NOMO-1 treated with DMSO at 0.1 percent for 48 hours (cell line): ENCODE measurements at regions not wholly inside any gene's neighbourhood (a gene's known extent, or its start where the extent isn't known, plus 50 kb on each side); places are given as distances from the start of the nearest gene placed in this dataset.
"Not testable (repeated sequence)": the region's sequence is repeated elsewhere in the genome, so short reads cannot be mapped to it uniquely, and the experiment has no call there.

Experiments
- DNase-seq: peaks from one replicate; lab custom pipeline; 2025; ENCODE audit not compliant: unreplicated experiment; lab: John Stamatoyannopoulos, UW

- DNase-seq = no peak
These were observed 197.9 kb upstream of the LRRTM4 start for GRCh38 chr2:77720115-77720514.

GRCh38 chr2:77721593-77721992 lies 199.4 kb upstream of the LRRTM4 start:
- no peak for DNase-seq

GRCh38 chr2:77725045-77725444 lies 202.9 kb upstream of the LRRTM4 start:
- DNase-seq = no peak

GRCh38 chr2:77734662-77735340 lies 212.6 kb upstream of the LRRTM4 start:
- DNase-seq = not testable (repeated sequence)

GRCh38 chr2:77737236-77737635 lies 215.1 kb upstream of the LRRTM4 start:
- DNase-seq = no peak

GRCh38 chr2:77746780-77747179 lies 224.6 kb upstream of the LRRTM4 start:
- DNase-seq = no peak

GRCh38 chr2:77753710-77754345 lies 231.7 kb upstream of the LRRTM4 start:
- not testable (repeated sequence) for DNase-seq

- DNase-seq = no peak
These were observed 245.4 kb upstream of the LRRTM4 start for GRCh38 chr2:77767388-77768076.

GRCh38 chr2:77768508-77768907 lies 246.3 kb upstream of the LRRTM4 start:
- DNase-seq = no peak

GRCh38 chr2:77778917-77779316 lies 256.7 kb upstream of the LRRTM4 start:
- DNase-seq = no peak

- DNase-seq = not testable (repeated sequence)
These were observed 271.3 kb upstream of the LRRTM4 start for GRCh38 chr2:77793500-77793899.

GRCh38 chr2:77796397-77796796 lies 274.2 kb upstream of the LRRTM4 start:
- DNase-seq = no peak

- no peak for DNase-seq
These were observed 274.9 kb upstream of the LRRTM4 start for GRCh38 chr2:77797088-77797487.

GRCh38 chr2:77800410-77800809 lies 278.2 kb upstream of the LRRTM4 start:
- no peak for DNase-seq

GRCh38 chr2:77807531-77808215 lies 285.5 kb upstream of the LRRTM4 start:
- no peak for DNase-seq

GRCh38 chr2:77808599-77808998 lies 286.4 kb upstream of the LRRTM4 start:
- no peak for DNase-seq

- DNase-seq = no peak
These were observed 291.4 kb upstream of the LRRTM4 start for GRCh38 chr2:77813599-77813998.

- no peak for DNase-seq
These were observed 294.4 kb upstream of the LRRTM4 start for GRCh38 chr2:77816618-77817017.

- DNase-seq = no peak
These were observed 296.0 kb upstream of the LRRTM4 start for GRCh38 chr2:77818186-77818585.

GRCh38 chr2:77823028-77823427 lies 300.9 kb upstream of the LRRTM4 start:
- DNase-seq = no peak

GRCh38 chr2:77831060-77831459 lies 308.9 kb upstream of the LRRTM4 start:
- DNase-seq = no peak

- no peak for DNase-seq
These were observed 309.3 kb upstream of the LRRTM4 start for GRCh38 chr2:77831471-77831870.
